Liver (tissue), 3 donors: ENCODE measurements at regions not wholly inside any gene's neighbourhood (a gene's known extent, or its start where the extent isn't known, plus 50 kb on each side); places are given as distances from the start of the nearest gene placed in this dataset.

Source experiments
- ATF3 ChIP-seq: IDR thresholded peaks from 2 replicates; pipeline ENCODE4 v1.6.1; 2016; ENCODE audit warnings: antibody characterized with exemption
- CTCF ChIP-seq: fragments of 150-350 bp; IDR thresholded peaks from 2 replicates; pipeline ENCODE4 v1.5.1; 2017; ENCODE audit warnings: improper control_type of control experiment, low read depth, low read length; ENCODE audit not compliant: missing input control
- FOXA1 ChIP-seq: IDR thresholded peaks from 2 replicates; pipeline ENCODE4 v1.6.1; 2016; ENCODE audit warnings: antibody characterized with exemption
- GABPA ChIP-seq, 2 donors: IDR thresholded peaks in 1 of 2; conservative IDR thresholded peaks in 1 of 2; 2 replicates each; pipeline ENCODE4 v1.6.1; 2016; ENCODE audit warnings: antibody characterized with exemption in 2 of 2, mild to moderate bottlenecking in 1 of 2, moderate library complexity in 1 of 2
- JUND ChIP-seq, 2 donors: IDR thresholded peaks; 2 replicates each; pipeline ENCODE4 v1.6.1; 2016; ENCODE audit warnings: antibody characterized with exemption in 2 of 2
- REST ChIP-seq: IDR thresholded peaks from 2 replicates; pipeline ENCODE4 v1.6.1; 2016; ENCODE audit warnings: antibody characterized with exemption, mild to moderate bottlenecking
- SP1 ChIP-seq: IDR thresholded peaks from 2 replicates; pipeline ENCODE4 v1.6.1; 2018; ENCODE audit warnings: antibody characterized with exemption, mild to moderate bottlenecking
- TAF1 ChIP-seq: conservative IDR thresholded peaks from 2 replicates; pipeline ENCODE4 v1.6.1; 2016; ENCODE audit warnings: antibody characterized with exemption, mild to moderate bottlenecking
- YY1 ChIP-seq: IDR thresholded peaks from 2 replicates; pipeline ENCODE4 v1.6.1; 2016; ENCODE audit warnings: antibody characterized with exemption, mild to moderate bottlenecking
- ZBTB33 ChIP-seq: IDR thresholded peaks from 2 replicates; pipeline ENCODE4 v1.6.1; 2016; ENCODE audit warnings: antibody characterized with exemption
- donor health status: healthy.
- donor health status: healthy.

GRCh38 chr15:31464216-31465082, 137.8 kb downstream of the KLF13 start:
- TF ChIP-seq CTCF = no peak
- no peak for TF ChIP-seq GABPA (IDR thresholded peaks at IDR 0.05 in 1 of 2, conservative IDR thresholded peaks at IDR 0.05 in 1 of 2)
- no peak for TF ChIP-seq JUND (IDR thresholded peaks at IDR 0.05)
- TF ChIP-seq REST = no peak
- no peak for TF ChIP-seq ZBTB33
- no peak for TF ChIP-seq SP1
- no peak for TF ChIP-seq ATF3
- TF ChIP-seq TAF1 = no peak
- no peak for TF ChIP-seq YY1
- TF ChIP-seq FOXA1 = no peak
